AG04450 (cell line): ENCODE measurements at regions not wholly inside any gene's neighbourhood (a gene's known extent, or its start where the extent isn't known, plus 50 kb on each side); places are given as distances from the start of the nearest gene placed in this dataset.

Experiments used
- CTCF ChIA-PET: fragments of 300-600, 350-600 bp; formaldehyde crosslinking; extraction: SDS; loops from one replicate; lab custom pipeline; 2022; ENCODE audit warnings: antibody characterized with exemption, inconsistent platforms; lab: Charles Lee
- POLR2A ChIA-PET: fragments of 350-600 bp; formaldehyde crosslinking; extraction: SDS; loops from one replicate; lab custom pipeline; 2021; ENCODE audit warnings: antibody characterized with exemption, inconsistent platforms; lab: Yijun Ruan, JAX
- DNase-seq: peaks from one replicate; pipeline ENCODE4 v3.0.0-alpha.2; 2011; ENCODE audit warnings: low read depth, low spot score
- H3K27ac ChIP-seq: one replicate; pipeline ENCODE4 v1.5.1; 2012; ENCODE audit warnings: low read depth, low read length, control low read depth
- H3K27me3 ChIP-seq: one replicate; pipeline ENCODE4 v1.6.0; 2012; ENCODE audit warnings: low read length; ENCODE audit not compliant: control insufficient read depth, insufficient read depth
- H3K4me3 ChIP-seq: 2 replicates; pipeline ENCODE4 v1.5.1; 2011; ENCODE audit warnings: mild to moderate bottlenecking, low read depth, low read length, control low read depth
- H3K9me3 ChIP-seq: 2 replicates; pipeline ENCODE4 v1.5.1; 2012; ENCODE audit warnings: low read length; ENCODE audit not compliant: control insufficient read depth, insufficient read depth
- TF ChIP-seq, protein P1 (sequence below): IDR thresholded peaks from 2 replicates; pipeline ENCODE4 v1.5.1; 2011; ENCODE audit warnings: low read depth, low read length, control low read depth, inconsistent platforms

DNA sequence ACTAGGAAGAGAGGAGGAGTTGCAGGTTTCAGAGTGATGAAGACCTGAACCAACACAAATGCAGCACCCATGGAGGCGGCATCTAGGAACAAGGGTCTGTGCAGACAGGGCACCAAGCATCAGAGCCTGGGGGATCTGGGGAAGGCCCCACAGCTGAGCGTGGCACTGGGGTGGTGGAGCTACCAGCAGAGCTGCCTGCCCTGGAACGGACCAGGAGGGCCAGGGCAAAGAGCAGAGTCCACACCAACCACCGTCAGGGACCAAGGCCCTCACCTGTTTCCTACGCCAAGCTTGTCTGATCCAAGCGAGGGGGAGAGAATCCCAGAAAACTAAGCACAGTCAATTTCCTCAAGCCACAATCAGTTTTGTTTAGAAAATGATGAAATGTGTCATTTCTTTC is 79.0 kb upstream of the SYT6 start:
- CTCF ChIA-PET, result no interaction called here
- Histone ChIP-seq H3K9me3 (no peaks in the 10 kb centered on the region), H3K4me3 (no peak overlapping the region)

DNA sequence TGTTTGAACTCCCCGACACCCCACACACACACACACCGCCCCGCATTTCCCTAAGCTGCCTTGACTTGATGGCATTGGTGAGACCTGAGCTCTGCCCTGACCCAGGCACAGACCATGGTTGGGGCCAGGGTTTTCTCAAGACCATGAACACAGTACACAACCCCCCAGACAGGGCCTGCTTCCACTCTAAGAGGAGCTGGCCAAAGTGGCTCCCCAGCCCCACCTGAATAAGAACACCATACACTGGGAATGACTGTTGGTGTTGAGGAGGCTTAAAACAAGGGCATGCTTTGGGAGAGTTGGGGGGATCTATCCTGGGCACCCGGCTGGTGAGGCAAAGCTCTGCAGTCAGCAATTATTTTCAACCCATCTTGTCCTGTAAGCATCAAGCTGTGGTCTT is 77.6 kb upstream of the SYT6 start:
- TF ChIP-seq, protein P1, sequence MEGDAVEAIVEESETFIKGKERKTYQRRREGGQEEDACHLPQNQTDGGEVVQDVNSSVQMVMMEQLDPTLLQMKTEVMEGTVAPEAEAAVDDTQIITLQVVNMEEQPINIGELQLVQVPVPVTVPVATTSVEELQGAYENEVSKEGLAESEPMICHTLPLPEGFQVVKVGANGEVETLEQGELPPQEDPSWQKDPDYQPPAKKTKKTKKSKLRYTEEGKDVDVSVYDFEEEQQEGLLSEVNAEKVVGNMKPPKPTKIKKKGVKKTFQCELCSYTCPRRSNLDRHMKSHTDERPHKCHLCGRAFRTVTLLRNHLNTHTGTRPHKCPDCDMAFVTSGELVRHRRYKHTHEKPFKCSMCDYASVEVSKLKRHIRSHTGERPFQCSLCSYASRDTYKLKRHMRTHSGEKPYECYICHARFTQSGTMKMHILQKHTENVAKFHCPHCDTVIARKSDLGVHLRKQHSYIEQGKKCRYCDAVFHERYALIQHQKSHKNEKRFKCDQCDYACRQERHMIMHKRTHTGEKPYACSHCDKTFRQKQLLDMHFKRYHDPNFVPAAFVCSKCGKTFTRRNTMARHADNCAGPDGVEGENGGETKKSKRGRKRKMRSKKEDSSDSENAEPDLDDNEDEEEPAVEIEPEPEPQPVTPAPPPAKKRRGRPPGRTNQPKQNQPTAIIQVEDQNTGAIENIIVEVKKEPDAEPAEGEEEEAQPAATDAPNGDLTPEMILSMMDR, result no peak
- Histone ChIP-seq H3K9me3 (no peaks in the 10 kb centered on the region), H3K27ac (no peak overlapping the region), H3K4me3 (no peak overlapping the region), H3K27me3 (peaks cover 2% of the 10 kb centered on the region)
- ChIA-PET POLR2A (no interaction called here), CTCF (interaction anchor here (0.9 kb wide), 1 partner anchor 52 kb away, joined by 3 read pairs; no protein-coding TSS in a partner anchor)
- DNase-seq, result no peak

More for the DNA sequence above, 79.0 kb upstream of the SYT6 start:
- no peak for DNase-seq
- H3K27ac ChIP-seq, result no peak overlapping the region
- POLR2A ChIA-PET, result no interaction called here
- H3K27me3 ChIP-seq, result peaks cover 2% of the 10 kb centered on the region
- TF ChIP-seq, protein P1, result no peak

DNA sequence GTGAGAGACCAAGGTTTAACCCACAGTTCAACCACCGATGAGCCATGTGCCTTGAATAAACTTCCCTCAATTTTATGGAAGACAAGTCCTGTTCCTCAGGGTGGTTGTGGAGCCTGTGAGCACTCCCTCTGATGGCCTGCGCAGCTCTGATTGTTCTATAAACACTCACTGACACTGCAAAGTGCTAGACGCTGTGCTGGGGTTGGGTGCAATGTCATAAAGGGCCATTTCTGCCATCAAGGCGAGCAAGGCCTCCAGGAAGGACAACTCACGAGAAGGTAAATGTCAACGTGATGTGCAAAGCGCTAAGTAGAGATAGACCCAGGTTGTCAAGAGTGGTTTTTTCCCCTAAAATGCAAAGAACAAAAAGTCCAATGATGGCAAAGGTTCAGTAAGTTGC is 75.7 kb upstream of the SYT6 start:
- ChIA-PET CTCF (interaction anchor here (0.7 kb wide), 1 partner anchor 208 kb away, joined by 4 read pairs; no protein-coding TSS in a partner anchor), POLR2A (no interaction called here)
- no peak overlapping the region for H3K27ac ChIP-seq
- no peak for DNase-seq
- H3K9me3 ChIP-seq, result no peaks in the 10 kb centered on the region
- H3K4me3 ChIP-seq, result no peak overlapping the region
- H3K27me3 ChIP-seq, result peaks cover 2% of the 10 kb centered on the region
- TF ChIP-seq, protein P1, result no peak

DNA sequence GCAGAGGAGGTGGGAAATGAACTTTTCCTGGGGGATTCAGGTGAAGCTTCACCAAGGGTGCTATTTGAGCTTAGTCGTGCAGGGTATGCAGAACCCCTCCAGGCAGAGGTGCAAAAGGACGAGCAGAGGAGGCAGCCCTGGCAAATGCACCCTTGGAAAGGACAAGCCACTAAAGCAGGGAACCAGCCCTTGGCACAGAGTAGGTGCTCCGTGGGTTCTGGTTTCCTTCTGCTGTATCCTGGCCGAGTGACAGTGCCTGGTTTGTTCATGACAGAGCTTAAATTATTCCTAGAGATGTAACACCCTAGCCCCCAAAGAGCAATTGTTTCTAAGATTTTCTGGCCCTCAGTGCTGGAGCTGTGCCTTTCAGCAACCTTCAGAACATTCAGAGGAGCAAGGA is 73.4 kb upstream of the SYT6 start:
- TF ChIP-seq, protein P1, result no peak
- Histone ChIP-seq H3K9me3 (no peaks in the 10 kb centered on the region), H3K4me3 (no peak overlapping the region), H3K27ac (no peak overlapping the region), H3K27me3 (peaks cover 2% of the 10 kb centered on the region)
- CTCF ChIA-PET, result interaction anchor here (1.4 kb wide), 1 partner anchor 56 kb away, joined by 3 read pairs; no protein-coding TSS in a partner anchor
- POLR2A ChIA-PET, result no interaction called here
- no peak for DNase-seq

DNA sequence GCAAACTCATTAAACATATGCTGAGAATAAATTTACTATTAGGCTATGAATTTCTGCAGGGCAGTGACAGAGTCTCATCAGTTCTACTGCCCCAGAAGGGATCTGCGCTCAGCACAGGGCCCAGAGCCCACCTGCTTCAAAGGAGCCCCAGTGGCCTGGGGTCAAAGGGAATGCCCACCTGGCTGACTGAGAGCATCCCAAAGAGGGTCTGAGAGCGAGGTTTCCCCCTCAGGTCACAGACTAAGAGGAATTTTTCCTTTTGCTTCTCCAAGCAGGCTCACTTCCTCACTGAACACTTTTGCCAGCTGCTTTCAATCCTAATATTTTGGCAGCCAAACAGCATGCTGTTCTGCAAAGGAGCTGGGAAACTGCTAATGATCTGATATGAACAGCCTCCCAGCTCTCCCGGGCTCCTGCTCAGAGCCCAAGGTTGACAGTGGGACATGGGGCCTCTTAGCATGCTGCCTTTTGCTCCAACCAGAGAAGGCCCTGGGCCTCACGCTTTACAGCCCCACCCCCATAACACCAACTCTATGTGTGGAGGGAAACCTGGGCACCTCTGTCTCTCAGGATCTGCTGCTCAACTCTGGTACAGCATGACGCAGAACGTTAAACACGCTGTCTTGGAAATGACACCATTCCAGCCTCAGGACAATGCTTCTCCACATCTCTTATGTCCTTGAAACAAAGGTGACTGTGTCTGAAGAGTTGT is 70.7 kb upstream of the SYT6 start:
- ChIA-PET POLR2A (no interaction called here), CTCF (no interaction called here)
- no peak overlapping the region for H3K27ac ChIP-seq
- TF ChIP-seq, protein P1, result no peak
- peaks cover 5% of the 10 kb centered on the region for H3K27me3 ChIP-seq
- H3K9me3 ChIP-seq, result no peaks in the 10 kb centered on the region
- no peak for DNase-seq
- H3K4me3 ChIP-seq, result no peak overlapping the region
